Upper lobe of left lung (tissue), 4 donors: ENCODE measurements at regions not wholly inside any gene's neighbourhood (a gene's known extent, or its start where the extent isn't known, plus 50 kb on each side); places are given as distances from the start of the nearest gene placed in this dataset.

Experiments
- CTCF ChIP-seq, 6 experiments: fragments of 450-650 bp in 4 of 6; fragments of 200-600 bp in 2 of 6; sonication (generic) in 2 of 6; IDR thresholded peaks; one replicate each; pipeline ENCODE4 v1.5.1; 2016 to 2019; ENCODE audit warnings: antibody characterized with exemption in 6 of 6
- POLR2A ChIP-seq, 4 donors: fragments of 450-650 bp; IDR thresholded peaks; one replicate each; pipeline ENCODE4 v1.5.1; 2016 to 2017; ENCODE audit warnings: antibody characterized with exemption in 4 of 4, mild to moderate bottlenecking in 2 of 4
- POLR2AphosphoS5 ChIP-seq, 2 donors: sonication (generic); formaldehyde crosslinking; IDR thresholded peaks; one replicate each; pipeline ENCODE4 v1.5.1; 2017; ENCODE audit warnings: antibody characterized with exemption in 2 of 2

DNA sequence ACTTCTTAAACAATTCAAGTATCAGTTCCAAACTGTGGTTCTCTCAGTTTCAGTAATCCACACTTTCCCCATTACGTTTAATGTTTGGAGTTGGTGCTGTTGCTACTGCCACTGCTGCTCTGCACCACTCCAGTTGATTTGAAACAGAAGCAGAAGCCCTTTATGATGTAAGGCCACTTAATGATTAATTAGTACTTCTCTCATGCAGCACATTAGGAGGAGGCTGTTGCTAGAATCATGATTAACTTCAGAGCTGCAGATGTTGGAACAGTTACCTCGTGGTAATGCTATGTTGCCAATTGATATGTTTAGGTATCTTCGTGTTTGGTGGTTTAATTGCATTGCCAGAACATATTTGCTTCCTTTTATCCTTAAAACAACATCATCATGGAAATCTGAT, 986.2 kb upstream of the CITED2 start:
- TF ChIP-seq POLR2AphosphoS5 (IDR thresholded peaks at IDR 0.05) = no peak
- TF ChIP-seq CTCF (IDR thresholded peaks at IDR 0.05) = no peak
- TF ChIP-seq POLR2A (IDR thresholded peaks at IDR 0.05) = no peak
